Osteocyte (in vitro differentiated cells): ENCODE measurements at regions not wholly inside any gene's neighbourhood (a gene's known extent, or its start where the extent isn't known, plus 50 kb on each side); places are given as distances from the start of the nearest gene placed in this dataset.

Source experiments
- DNase-seq: peaks from one replicate; pipeline ENCODE4 v3.0.0; 2021; ENCODE audit warnings: mixed read lengths; ENCODE audit not compliant: unreplicated experiment; ENCODE audit errors: extremely low spot score
- H3K27ac Mint-ChIP-seq: one replicate; pipeline ENCODE4 v1.8.0; 2021; ENCODE audit warnings: mild to moderate bottlenecking, mixed read lengths; ENCODE audit not compliant: unreplicated experiment
- H3K27me3 Mint-ChIP-seq: one replicate; pipeline ENCODE4 v1.8.0; 2021; ENCODE audit warnings: mixed read lengths; ENCODE audit not compliant: unreplicated experiment
- H3K36me3 Mint-ChIP-seq: one replicate; pipeline ENCODE4 v1.8.0; 2021; ENCODE audit warnings: mixed read lengths; ENCODE audit not compliant: unreplicated experiment
- H3K4me1 Mint-ChIP-seq: one replicate; pipeline ENCODE4 v1.8.0; 2021; ENCODE audit warnings: mixed read lengths; ENCODE audit not compliant: unreplicated experiment
- H3K4me3 Mint-ChIP-seq: one replicate; pipeline ENCODE4 v1.8.0; 2021; ENCODE audit warnings: mild to moderate bottlenecking, moderate library complexity, mixed read lengths; ENCODE audit not compliant: unreplicated experiment
- H3K9me3 Mint-ChIP-seq: one replicate; pipeline ENCODE4 v1.8.0; 2021; ENCODE audit warnings: mixed read lengths; ENCODE audit not compliant: unreplicated experiment
- TF ChIP-seq, protein P1 (sequence below): fragments of 200-600 bp; sonication (generic); IDR thresholded peaks from 2 replicates; pipeline ENCODE4 v1.5.0; 2021; ENCODE audit warnings: antibody characterized with exemption, mild to moderate bottlenecking, moderate library complexity

DNA sequence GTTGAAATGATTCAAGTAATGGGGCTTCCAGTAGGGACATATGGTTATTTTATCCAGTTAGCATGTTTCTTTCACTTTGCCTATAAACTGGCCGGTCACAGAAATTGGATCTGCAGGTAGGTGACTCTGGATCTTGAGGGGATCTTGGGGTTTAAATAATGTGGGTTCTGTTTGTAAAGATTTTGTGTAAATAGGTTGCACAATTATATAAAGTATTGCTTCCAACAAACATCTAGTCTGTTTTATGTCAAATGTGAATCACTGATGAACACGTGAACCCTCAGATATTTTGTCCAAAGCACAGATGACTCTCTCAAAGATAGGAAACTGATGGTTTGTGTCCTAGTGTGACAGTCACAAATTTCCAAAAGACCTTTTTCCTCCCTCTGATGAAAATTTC lies 98.4 kb downstream of the ZIC5 start:
- Mint-ChIP-seq H3K4me3 (no peak overlapping the region), H3K27me3 (peaks cover 19% of the 10 kb centered on the region), H3K9me3 (no peaks in the 10 kb centered on the region), H3K36me3 (peaks cover 2% of the 10 kb centered on the region), H3K27ac (no peak overlapping the region), H3K4me1 (no peaks in the 10 kb centered on the region)
- TF ChIP-seq, protein P1, sequence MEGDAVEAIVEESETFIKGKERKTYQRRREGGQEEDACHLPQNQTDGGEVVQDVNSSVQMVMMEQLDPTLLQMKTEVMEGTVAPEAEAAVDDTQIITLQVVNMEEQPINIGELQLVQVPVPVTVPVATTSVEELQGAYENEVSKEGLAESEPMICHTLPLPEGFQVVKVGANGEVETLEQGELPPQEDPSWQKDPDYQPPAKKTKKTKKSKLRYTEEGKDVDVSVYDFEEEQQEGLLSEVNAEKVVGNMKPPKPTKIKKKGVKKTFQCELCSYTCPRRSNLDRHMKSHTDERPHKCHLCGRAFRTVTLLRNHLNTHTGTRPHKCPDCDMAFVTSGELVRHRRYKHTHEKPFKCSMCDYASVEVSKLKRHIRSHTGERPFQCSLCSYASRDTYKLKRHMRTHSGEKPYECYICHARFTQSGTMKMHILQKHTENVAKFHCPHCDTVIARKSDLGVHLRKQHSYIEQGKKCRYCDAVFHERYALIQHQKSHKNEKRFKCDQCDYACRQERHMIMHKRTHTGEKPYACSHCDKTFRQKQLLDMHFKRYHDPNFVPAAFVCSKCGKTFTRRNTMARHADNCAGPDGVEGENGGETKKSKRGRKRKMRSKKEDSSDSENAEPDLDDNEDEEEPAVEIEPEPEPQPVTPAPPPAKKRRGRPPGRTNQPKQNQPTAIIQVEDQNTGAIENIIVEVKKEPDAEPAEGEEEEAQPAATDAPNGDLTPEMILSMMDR: no peak
- no peak for DNase-seq

DNA sequence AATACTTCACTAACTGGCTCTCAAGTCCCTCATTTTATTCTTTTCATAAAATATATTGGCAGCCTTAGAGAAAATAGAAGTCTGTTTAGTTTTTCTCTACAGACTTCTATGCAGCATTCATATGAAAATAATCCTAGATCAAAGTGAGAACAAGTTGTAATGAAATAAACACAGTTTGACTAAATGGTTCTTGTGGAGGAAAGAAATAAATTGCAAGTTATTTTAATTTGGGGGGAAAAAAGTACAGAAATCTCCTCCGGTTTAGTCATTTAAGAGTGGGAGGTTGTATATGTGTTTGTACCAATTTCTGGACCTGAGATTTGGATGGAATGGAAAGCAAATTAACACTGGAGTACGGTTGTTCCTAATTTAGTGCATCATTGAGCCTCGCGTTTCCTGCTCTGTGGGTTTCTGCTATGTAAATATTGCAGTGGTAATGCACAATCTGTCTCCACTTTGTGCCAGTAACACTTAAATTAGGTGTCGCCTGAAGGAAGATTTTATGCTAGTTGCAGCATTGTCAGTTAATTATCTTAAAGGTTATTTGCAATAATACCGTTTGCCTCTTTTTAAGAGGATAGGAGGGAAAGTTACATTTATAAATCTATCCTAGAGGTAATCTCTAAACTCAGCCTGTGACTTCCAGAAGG lies 100.2 kb downstream of the ZIC5 start:
- Mint-ChIP-seq H3K27ac (no peak overlapping the region), H3K9me3 (no peaks in the 10 kb centered on the region), H3K27me3 (peaks cover 19% of the 10 kb centered on the region), H3K4me1 (no peaks in the 10 kb centered on the region), H3K36me3 (peaks cover 2% of the 10 kb centered on the region), H3K4me3 (no peak overlapping the region)
- TF ChIP-seq, protein P1: no peak
- no peak for DNase-seq

DNA sequence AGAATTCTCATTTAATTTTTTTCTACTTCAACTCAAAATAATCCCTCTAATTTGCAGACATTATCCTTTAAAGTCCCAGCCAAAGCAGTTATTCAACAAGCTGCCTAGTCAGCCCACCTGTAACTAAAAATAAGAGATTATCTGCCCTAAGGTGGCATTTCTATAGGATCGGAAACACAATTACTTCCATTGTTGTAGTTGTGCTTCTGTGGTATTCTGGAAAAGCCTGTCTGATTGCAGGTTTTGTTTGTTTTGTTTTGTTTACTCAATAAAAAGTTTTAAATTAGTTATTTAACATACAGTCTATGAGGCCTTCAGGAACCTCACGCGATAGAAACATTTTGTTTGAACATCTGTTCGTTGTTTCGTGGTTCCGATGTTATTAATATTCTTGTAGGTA lies 101.0 kb downstream of the ZIC5 start:
- no peak overlapping the region for H3K27ac Mint-ChIP-seq
- peaks cover 18% of the 10 kb centered on the region for H3K27me3 Mint-ChIP-seq
- TF ChIP-seq, protein P1: no peak
- no peak for DNase-seq
- H3K9me3 Mint-ChIP-seq: no peaks in the 10 kb centered on the region
- H3K4me3 Mint-ChIP-seq: no peak overlapping the region
- H3K4me1 Mint-ChIP-seq: no peaks in the 10 kb centered on the region
- peaks cover 2% of the 10 kb centered on the region for H3K36me3 Mint-ChIP-seq

DNA sequence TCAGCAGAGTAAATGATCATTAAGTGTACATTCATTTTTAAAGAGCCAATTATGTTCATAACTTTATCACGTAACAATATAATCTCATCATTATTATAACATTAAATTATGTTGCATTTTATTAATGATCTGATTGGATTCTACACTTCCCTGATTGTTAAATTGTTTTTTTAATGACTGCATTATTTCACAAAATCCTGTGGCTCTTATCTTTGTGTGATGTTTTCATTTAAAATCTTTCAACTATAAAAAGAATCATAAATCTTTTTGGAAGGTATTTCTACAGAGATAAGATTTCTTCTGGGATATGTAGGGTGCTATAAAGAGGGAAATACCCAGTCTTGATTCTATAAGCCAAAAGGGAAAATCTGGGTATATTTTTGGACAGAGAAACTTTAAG lies 101.7 kb downstream of the ZIC5 start:
- H3K27ac Mint-ChIP-seq: no peak overlapping the region
- peaks cover 15% of the 10 kb centered on the region for H3K27me3 Mint-ChIP-seq
- no peaks in the 10 kb centered on the region for H3K36me3 Mint-ChIP-seq
- DNase-seq: no peak
- H3K4me1 Mint-ChIP-seq: no peaks in the 10 kb centered on the region
- no peaks in the 10 kb centered on the region for H3K9me3 Mint-ChIP-seq
- TF ChIP-seq, protein P1: no peak
- H3K4me3 Mint-ChIP-seq: no peak overlapping the region

DNA sequence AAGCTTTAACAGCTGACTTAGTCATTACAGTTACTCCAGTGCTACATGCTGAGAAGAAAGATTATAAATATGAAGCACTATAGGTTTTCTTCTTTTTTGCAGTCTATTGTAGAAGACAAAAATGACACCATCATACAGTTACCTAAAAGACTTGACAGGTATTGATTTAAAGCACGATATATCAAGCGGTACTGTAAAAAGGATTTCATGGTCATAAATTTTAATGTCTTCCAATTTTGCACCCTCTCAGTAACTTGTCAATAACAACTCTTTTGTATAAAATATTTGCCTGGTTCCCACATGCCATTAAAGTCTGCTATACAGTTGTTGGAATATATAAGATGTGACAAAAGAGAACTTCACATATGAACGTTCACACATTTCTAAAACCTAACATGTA lies 102.8 kb downstream of the ZIC5 start:
- no peak overlapping the region for H3K4me3 Mint-ChIP-seq
- TF ChIP-seq, protein P1: no peak
- no peaks in the 10 kb centered on the region for H3K36me3 Mint-ChIP-seq
- no peak overlapping the region for H3K27ac Mint-ChIP-seq
- no peak for DNase-seq
- H3K27me3 Mint-ChIP-seq: peaks cover 15% of the 10 kb centered on the region
- no peaks in the 10 kb centered on the region for H3K4me1 Mint-ChIP-seq
- H3K9me3 Mint-ChIP-seq: no peaks in the 10 kb centered on the region
